Testis (tissue), 2 donors: ENCODE measurements at regions not wholly inside any gene's neighbourhood (a gene's known extent, or its start where the extent isn't known, plus 50 kb on each side); places are given as distances from the start of the nearest gene placed in this dataset.

Experiments
- POLR2A ChIP-seq: fragments of 450-650 bp; IDR thresholded peaks from one replicate; pipeline ENCODE4 v1.6.1; 2017; ENCODE audit warnings: antibody characterized with exemption, mild to moderate bottlenecking, moderate library complexity
- TF ChIP-seq, protein P1 (sequence below), 3 experiments: fragments of 450-650 bp in 2 of 3; fragments of 200-600 bp in 1 of 3; sonication (generic) in 1 of 3; IDR thresholded peaks; one replicate each; pipeline ENCODE4 v1.5.1; 2016 to 2019; ENCODE audit warnings: antibody characterized with exemption in 3 of 3, mild to moderate bottlenecking in 2 of 3, moderate library complexity in 1 of 3

GRCh38 chr4:134529629-134530028, 328.0 kb upstream of the PABPC4L start:
- no peak for TF ChIP-seq POLR2A
- TF ChIP-seq, protein P1, sequence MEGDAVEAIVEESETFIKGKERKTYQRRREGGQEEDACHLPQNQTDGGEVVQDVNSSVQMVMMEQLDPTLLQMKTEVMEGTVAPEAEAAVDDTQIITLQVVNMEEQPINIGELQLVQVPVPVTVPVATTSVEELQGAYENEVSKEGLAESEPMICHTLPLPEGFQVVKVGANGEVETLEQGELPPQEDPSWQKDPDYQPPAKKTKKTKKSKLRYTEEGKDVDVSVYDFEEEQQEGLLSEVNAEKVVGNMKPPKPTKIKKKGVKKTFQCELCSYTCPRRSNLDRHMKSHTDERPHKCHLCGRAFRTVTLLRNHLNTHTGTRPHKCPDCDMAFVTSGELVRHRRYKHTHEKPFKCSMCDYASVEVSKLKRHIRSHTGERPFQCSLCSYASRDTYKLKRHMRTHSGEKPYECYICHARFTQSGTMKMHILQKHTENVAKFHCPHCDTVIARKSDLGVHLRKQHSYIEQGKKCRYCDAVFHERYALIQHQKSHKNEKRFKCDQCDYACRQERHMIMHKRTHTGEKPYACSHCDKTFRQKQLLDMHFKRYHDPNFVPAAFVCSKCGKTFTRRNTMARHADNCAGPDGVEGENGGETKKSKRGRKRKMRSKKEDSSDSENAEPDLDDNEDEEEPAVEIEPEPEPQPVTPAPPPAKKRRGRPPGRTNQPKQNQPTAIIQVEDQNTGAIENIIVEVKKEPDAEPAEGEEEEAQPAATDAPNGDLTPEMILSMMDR (IDR thresholded peaks at IDR 0.05): no peak
